Esophagus squamous epithelium (tissue), 4 donors: ENCODE measurements at regions not wholly inside any gene's neighbourhood (a gene's known extent, or its start where the extent isn't known, plus 50 kb on each side); places are given as distances from the start of the nearest gene placed in this dataset.

ENCODE experiments used
- POLR2A ChIP-seq, 4 donors: fragments of 450-650 bp; IDR thresholded peaks; one replicate each; pipeline ENCODE4 v1.6.1; 2017; ENCODE audit warnings: antibody characterized with exemption in 4 of 4, mild to moderate bottlenecking in 4 of 4, moderate library complexity in 3 of 4
- TF ChIP-seq, protein P1 (sequence below), 6 experiments: fragments of 450-650 bp in 4 of 6; fragments of 200-600 bp in 2 of 6; sonication (generic) in 2 of 6; IDR thresholded peaks; one replicate each; pipeline ENCODE4 v1.5.1; 2016 to 2019; ENCODE audit warnings: antibody characterized with exemption in 6 of 6, mild to moderate bottlenecking in 4 of 6, moderate library complexity in 4 of 6

DNA sequence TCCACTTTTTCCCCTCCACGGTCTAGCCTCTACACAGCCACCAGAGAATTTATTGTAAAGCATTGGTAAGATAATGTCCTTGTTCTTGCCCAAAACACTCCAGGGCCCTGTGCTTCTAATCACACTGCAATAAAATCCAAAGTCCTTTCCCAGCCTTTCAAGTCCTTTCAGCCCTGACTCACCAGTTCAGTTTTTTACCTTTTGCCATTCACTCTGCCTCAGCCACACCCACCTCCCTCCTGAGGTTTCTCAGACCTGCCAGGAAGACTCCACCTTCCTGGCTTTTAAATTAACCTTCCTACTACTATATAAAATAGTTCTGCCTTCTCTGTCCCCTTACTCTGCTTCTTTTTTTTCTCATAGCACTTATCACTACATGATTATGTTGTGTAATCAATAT is 91.0 kb upstream of the ARHGAP32 start:
- TF ChIP-seq, protein P1, sequence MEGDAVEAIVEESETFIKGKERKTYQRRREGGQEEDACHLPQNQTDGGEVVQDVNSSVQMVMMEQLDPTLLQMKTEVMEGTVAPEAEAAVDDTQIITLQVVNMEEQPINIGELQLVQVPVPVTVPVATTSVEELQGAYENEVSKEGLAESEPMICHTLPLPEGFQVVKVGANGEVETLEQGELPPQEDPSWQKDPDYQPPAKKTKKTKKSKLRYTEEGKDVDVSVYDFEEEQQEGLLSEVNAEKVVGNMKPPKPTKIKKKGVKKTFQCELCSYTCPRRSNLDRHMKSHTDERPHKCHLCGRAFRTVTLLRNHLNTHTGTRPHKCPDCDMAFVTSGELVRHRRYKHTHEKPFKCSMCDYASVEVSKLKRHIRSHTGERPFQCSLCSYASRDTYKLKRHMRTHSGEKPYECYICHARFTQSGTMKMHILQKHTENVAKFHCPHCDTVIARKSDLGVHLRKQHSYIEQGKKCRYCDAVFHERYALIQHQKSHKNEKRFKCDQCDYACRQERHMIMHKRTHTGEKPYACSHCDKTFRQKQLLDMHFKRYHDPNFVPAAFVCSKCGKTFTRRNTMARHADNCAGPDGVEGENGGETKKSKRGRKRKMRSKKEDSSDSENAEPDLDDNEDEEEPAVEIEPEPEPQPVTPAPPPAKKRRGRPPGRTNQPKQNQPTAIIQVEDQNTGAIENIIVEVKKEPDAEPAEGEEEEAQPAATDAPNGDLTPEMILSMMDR (IDR thresholded peaks at IDR 0.05): no peak
- no peak for TF ChIP-seq POLR2A (IDR thresholded peaks at IDR 0.05)
